ENCODE measurements at regions not wholly inside any gene's neighbourhood (a gene's known extent, or its start where the extent isn't known, plus 50 kb on each side); places are given as distances from the start of the nearest gene placed in this dataset.
A peak's percentile ranks its signal among the peaks of the same experiment; 100 is the strongest.

GRCh38 chr18:51848702-51849101 lies 491.3 kb upstream of the DCC start:
- DNase-seq (ENCODE audit: low spot score) = no peak

GRCh38 chr18:51852681-51853080 lies 487.3 kb upstream of the DCC start:
- peak; percentile 57 for DNase-seq (ENCODE audit: low spot score)

GRCh38 chr18:51857989-51858388 lies 482.0 kb upstream of the DCC start:
- DNase-seq (ENCODE audit: low spot score) = peak; percentile 64

GRCh38 chr18:51861046-51861445 lies 479.0 kb upstream of the DCC start:
- DNase-seq (ENCODE audit: low spot score) = peak; percentile 48

- peak; percentile 63 for DNase-seq (ENCODE audit: low spot score)
Measured at GRCh38 chr18:51862051-51862715, 477.8 kb upstream of the DCC start.

GRCh38 chr18:51864219-51864965 lies 475.6 kb upstream of the DCC start:
- no peak for DNase-seq (ENCODE audit: low spot score)

GRCh38 chr18:51865538-51865937 lies 474.5 kb upstream of the DCC start:
- no peak for DNase-seq (ENCODE audit: low spot score)

- DNase-seq (ENCODE audit: low spot score) = no peak
Measured at GRCh38 chr18:51867767-51868166, 472.2 kb upstream of the DCC start.

GRCh38 chr18:51878724-51879123 lies 461.3 kb upstream of the DCC start:
- DNase-seq (ENCODE audit: low spot score) = no peak

GRCh38 chr18:51879329-51879728 lies 460.7 kb upstream of the DCC start:
- no peak for DNase-seq (ENCODE audit: low spot score)

GRCh38 chr18:51881394-51881793 lies 458.6 kb upstream of the DCC start:
- no peak for DNase-seq (ENCODE audit: low spot score)

GRCh38 chr18:51884039-51884438 lies 456.0 kb upstream of the DCC start:
- DNase-seq (ENCODE audit: low spot score) = no peak

GRCh38 chr18:51890762-51891161 lies 449.2 kb upstream of the DCC start:
- peak; percentile 93 for DNase-seq (ENCODE audit: low spot score)

- DNase-seq (ENCODE audit: low spot score) = no peak
Measured at GRCh38 chr18:51891876-51892275, 448.1 kb upstream of the DCC start.

- peak; percentile 3 for DNase-seq (ENCODE audit: low spot score)
Measured at GRCh38 chr18:51897884-51898283, 442.1 kb upstream of the DCC start.

GRCh38 chr18:51907687-51908597 lies 432.1 kb upstream of the DCC start:
- DNase-seq (ENCODE audit: low spot score) = no peak

GRCh38 chr18:51908598-51908944 lies 431.4 kb upstream of the DCC start:
- no peak for DNase-seq (ENCODE audit: low spot score)

GRCh38 chr18:51911584-51911983 lies 428.4 kb upstream of the DCC start:
- DNase-seq (ENCODE audit: low spot score) = no peak

GRCh38 chr18:51912381-51912780 lies 427.6 kb upstream of the DCC start:
- no peak for DNase-seq (ENCODE audit: low spot score)

- no peak for DNase-seq (ENCODE audit: low spot score)
Measured at GRCh38 chr18:51915176-51915575, 424.8 kb upstream of the DCC start.

- DNase-seq (ENCODE audit: low spot score) = no peak
Measured at GRCh38 chr18:51921862-51922261, 418.1 kb upstream of the DCC start.

GRCh38 chr18:51933903-51934302 lies 406.1 kb upstream of the DCC start:
- DNase-seq (ENCODE audit: low spot score) = no peak

- no peak for DNase-seq (ENCODE audit: low spot score)
Measured at GRCh38 chr18:51936115-51936514, 403.9 kb upstream of the DCC start.
